GM19463 (cell line): ENCODE measurements at regions not wholly inside any gene's neighbourhood (a gene's known extent, or its start where the extent isn't known, plus 50 kb on each side); places are given as distances from the start of the nearest gene placed in this dataset.

ENCODE experiments used
- ATAC-seq: cut with Tn5 transposase; IDR thresholded peaks from one replicate; pipeline ENCODE4 v1.9.1; 2021; ENCODE audit warnings: mild to moderate bottlenecking, moderate library complexity; ENCODE audit not compliant: unreplicated experiment

- ATAC-seq = no peak
These were observed 210.6 kb upstream of the UMPS start for GRCh38 chr3:124519591-124520194.

DNA sequence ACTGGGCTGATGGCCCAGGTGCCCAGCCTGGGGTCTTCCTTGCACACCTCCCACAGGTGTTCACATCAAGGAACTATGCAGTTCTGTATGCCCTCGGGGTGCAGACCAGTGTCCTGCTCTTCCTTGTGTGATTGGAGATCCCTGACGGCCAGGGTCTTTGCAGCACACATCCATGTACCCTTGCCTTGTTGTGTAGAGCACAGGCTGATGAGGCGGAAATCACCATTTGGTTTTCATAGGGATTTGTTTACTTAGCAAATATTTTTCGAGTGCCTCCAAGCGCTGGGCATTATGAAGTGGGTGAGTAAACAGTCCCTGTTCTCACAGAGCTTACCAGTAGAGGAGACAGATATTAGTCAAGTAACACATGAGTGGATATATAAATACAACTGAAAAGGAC is 209.3 kb upstream of the UMPS start:
- no peak for ATAC-seq

DNA sequence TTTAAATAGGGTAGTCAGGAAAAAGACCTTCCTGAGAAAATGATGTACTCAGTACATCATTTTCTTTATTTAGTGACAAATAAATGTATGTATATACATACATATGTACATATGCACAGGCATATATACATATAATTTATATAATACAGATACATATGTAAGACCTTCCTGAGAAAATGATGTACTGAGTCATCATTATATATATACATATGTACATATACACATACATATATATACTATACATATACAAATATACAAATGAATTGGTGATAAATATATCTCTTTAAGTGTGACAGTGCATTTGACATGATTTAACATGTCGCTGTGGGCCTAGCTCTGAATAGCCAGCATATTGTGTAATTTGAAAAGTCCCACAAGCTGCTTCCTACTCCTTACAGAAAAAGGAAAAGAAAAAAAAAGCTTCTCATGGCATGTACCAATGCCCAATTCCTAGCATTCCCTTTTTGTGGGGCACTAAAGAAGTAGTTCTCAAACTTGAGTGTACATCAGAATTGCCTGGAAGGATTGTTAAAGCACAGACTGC is 208.1 kb upstream of the UMPS start:
- ATAC-seq = no peak

DNA sequence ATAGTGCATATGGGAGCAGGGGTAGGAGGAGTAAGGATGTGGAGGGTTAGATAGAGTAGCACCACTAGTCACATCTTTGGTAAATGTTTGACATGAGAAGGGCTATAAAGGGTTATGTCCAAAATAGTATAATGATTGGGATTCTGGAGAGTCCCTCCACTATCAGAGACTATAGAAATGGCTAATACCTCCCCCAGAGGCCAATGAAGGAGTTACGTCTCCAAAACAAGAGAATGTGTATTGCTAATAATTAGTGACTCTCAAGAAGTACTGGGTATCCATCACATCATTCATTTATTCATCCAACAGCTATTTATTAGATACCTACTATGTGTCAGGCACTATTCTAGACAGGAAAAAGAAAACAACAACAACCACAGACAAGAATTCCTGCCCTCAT is 203.7 kb upstream of the UMPS start:
- ATAC-seq = no peak

DNA sequence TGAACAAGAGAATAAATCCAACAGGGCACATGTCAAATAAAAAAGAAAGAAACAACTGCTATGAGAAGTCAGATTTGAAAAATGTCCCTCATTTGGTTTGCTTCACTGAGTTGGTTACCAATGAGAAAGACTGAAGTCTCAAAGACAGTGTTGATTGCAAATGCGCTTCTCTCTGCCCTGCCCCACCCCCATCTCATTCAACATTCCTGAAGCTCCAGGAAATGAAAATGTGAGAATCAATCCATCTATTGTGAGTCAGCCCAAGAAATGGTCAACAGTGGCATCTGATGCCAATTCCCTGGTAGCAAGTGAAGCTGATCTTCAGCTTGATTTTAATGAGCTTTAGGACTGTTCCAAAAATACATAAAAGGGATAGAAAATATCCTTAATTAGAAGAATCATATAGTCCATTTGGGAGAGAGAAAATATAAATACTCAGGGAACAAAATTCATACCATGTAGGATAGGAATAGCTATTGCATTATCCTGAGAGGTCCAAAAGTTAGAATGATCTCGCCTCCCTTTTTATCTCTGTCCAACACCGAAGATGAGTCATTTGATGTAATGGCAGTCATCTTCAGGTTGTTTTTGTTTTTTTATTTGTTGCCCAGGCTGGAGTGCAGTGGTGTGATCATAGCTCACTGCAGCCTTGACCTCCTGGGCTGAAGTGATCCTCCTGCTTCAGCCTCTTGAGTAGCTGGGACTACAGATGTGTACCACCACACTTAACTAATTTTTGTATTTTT is 200.3 kb upstream of the UMPS start:
- no peak for ATAC-seq

DNA sequence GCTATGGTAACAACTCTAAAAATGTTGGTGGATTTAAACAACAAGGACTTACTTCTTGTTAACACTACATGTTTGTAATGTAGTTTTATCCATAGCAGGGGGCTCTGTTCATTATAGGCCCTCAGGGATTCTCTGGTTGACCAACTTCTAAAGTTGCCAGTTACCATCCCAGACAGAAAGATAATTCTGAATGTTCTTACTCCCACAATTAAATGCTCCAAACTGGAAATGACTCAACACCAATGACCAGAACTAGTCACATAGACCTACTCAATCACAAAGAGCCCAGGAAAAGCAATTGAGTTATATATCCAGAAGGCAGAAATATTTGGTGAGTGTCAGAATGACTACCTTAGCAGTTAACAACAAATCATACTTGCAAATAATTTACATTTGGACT is 199.3 kb upstream of the UMPS start:
- ATAC-seq = no peak

DNA sequence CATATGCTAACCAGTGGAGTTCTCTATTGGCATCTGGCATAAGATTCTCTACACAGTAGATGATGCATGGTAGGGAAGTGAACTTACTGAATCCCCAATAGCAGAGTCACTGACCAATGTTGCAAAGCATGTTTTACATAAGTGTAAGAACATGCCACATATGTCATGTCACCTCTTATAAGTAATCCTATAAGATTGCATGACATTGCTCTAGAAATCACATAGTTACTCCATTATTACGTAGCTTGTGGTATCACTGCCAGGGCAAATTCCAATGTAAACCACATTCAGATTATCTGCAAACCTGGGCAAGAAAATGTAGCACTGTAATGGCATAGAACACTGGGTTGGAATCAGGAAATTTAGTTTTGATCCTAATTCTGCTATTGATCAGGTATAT is 198.2 kb upstream of the UMPS start:
- no peak for ATAC-seq

DNA sequence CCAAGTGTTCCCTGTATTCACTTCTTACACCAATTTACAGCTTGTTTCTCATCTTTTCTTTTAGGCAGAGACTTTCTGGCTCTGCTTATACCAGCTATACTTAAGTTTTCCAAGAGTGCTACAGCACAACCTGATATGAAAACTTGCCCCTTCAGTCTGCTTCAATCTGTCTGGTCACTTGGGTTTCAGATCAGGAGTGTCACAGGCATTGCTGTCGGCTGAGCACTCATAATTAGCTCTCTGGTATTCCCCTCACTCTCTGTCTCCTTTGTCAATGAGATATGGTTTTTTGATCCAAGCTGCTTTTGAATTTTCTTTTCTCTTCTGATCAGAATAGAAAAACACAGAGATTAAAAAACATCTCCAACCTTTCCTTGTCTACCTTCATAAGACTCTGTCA is 194.9 kb upstream of the UMPS start:
- ATAC-seq = no peak

GRCh38 chr3:124540550-124541211 is 189.6 kb upstream of the UMPS start:
- ATAC-seq = no peak

- no peak for ATAC-seq
These were observed 187.9 kb upstream of the UMPS start for GRCh38 chr3:124542214-124542869.

- ATAC-seq = no peak
These were observed 184.4 kb upstream of the UMPS start for GRCh38 chr3:124545891-124546290.

GRCh38 chr3:124552224-124552623 is 178.0 kb upstream of the UMPS start:
- ATAC-seq = no peak

DNA sequence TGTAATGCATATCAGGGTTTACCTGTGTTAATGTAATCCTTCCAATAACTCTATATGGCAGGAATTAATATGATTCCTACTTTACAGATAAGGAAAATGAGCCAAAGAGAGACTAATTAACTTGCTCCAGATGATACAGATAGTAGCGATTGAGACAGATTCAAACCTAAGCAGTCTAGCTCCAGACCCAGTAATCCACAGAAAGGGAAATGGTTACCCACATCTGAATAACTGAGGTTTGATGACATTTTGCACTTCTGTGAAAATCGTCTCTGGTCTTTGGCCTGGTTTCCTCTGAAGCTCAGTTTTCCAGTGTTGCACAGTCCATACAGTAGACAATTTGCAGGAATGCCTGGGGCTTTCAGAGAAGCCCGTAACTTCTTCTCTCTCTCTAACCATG is 177.1 kb upstream of the UMPS start:
- ATAC-seq = no peak

- ATAC-seq = no peak
These were observed 173.6 kb upstream of the UMPS start for GRCh38 chr3:124556636-124557035.

DNA sequence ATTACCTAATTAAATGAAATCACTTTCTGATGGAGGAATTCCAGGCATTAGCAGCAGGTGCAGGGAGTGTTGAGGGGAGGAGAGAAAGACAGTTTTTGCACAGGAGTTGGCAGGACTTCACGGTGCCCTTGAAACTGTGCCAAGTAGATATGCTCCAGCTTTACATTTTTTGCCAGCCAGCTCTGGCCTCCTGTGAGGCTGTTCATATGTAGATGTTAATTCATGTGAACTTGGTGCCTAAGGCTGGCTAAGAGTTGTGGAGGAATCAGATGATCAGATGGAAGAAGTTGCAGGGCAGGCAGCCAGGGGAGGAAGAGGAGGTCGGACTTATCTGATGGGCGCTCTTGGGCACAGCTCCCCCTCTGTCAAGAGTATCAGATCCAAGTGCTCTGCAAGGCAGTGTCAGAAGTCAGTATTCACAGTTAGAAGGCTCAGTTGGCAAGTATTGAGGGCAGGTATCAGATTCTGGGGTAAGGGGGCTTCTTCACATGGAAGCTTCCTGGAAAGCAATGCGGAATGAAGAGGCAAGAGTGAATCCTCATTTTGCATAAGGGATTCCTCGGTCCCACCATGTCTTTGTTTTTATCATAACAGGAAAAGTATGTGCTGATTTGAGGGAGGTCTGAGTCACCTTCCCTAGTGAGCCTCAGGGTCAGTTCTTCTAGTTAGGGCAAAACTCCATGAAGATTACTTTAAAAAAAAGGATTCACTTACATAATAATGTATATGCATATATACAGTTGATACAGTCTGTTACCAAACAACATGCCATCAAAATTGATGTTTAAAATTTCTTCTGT is 172.6 kb upstream of the UMPS start:
- no peak for ATAC-seq

DNA sequence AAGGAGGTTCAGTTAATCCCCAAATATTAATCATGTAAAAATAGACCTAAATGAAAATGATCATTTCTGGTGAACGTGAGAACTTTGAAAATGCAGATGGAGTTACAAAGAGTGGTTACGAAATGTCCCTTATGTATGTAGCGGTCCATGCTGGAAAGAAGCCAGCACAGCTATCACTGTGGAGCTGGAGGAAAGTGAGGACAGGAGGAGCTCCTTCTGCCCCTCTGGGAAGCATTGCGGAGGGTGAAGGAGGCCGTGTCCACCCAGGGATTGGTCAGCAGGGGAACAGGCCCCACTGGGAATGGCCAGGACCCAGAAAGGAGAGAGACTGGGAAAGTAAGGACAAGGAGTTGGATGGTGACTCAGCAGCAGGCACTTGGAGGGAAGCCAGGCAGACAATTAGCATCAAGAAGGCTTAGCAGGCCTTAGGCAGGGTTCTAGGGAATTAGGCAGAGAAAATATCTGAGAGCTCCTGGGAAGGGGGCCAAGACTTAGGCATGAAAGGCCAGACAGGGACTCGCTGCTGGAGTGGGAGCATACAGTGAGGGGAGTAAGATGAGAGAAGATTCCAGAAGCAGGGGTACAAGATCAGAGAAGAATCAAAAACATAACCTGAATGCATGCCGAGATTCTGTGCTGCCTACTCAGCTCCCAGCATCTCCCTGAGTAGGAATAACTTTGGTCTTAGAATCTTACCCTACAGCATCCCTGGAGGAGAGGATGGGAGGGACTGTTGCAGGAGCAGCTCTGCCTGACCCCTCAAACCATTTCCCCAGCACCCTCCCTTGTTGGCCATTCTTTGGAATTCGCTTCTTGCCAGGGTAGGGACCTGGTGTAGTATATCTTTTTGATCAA is 171.0 kb upstream of the UMPS start:
- ATAC-seq = no peak

- no peak for ATAC-seq
These were observed 170.2 kb upstream of the UMPS start for GRCh38 chr3:124559846-124560574.

DNA sequence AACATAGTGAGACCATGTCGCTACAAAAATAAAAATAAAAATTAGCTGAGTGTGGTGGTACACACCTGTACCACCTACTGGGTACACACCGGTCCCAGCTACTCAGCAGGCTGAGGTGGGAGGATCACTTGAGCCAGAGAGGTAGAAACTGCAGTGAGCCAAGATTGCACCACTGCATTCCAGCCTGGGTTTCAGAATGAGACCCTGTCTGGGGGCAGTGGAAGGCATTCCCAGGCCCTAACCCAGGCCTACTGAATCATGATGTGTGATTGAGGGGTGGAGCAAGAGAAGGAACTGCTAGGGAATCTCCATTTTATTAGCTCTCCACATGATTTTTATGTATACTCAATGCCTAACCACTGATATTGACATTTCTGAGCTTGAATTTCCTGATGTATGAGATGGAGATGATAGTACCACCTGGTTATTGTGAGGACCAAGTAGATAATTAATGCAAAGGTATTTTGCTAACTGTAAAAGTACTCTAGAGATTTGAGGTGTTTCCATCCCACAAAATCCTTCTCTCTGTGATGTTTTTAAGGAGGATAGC is 169.5 kb upstream of the UMPS start:
- ATAC-seq = no peak

- ATAC-seq = no peak
These were observed 167.5 kb upstream of the UMPS start for GRCh38 chr3:124562769-124563168.
